GM12864 (cell line): ENCODE measurements at regions not wholly inside any gene's neighbourhood (a gene's known extent, or its start where the extent isn't known, plus 50 kb on each side); places are given as distances from the start of the nearest gene placed in this dataset.

Source experiments
- DNase-seq: peaks from one replicate; pipeline ENCODE4 v3.0.0-alpha.2; 2011; ENCODE audit warnings: low read depth
- H3K4me3 ChIP-seq: 2 replicates; pipeline ENCODE4 v1.5.1; 2011; ENCODE audit warnings: mild to moderate bottlenecking, low read depth, low read length, control low read depth
- CTCF ChIP-seq: IDR thresholded peaks from 2 replicates; pipeline ENCODE4 v1.5.1; 2011; ENCODE audit warnings: low read depth, mild to moderate bottlenecking, moderate library complexity, low read length, control low read depth, inconsistent platforms; ENCODE audit errors: missing control alignments

GRCh38 chrX:81996166-81996565 lies 794.3 kb downstream of the SH3BGRL start:
- H3K4me3 ChIP-seq, result no peak overlapping the region
- TF ChIP-seq CTCF, result no peak
- no peak for DNase-seq

- no peak for DNase-seq
- no peak for TF ChIP-seq CTCF
- no peak overlapping the region for H3K4me3 ChIP-seq
Measured at GRCh38 chrX:82029571-82030218, 827.8 kb downstream of the SH3BGRL start.

DNA sequence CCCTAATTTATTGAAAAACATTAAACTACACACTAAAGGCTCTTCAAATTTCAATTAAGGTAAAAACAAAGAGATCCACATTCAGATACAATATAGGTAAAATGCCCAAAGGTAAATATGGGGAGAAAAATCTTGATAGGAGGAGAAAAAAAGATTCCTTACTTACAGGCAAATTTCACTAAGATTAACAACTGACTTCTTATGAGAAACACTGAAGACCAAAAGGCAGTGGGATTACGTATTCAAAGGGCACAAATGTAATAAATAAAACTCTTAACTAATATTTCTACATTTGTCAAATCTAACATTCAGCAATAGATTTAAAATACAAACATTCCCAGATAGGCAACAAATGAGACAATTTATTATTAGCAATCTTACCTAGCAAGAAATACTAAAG lies 829.3 kb downstream of the SH3BGRL start:
- no peak for DNase-seq
- H3K4me3 ChIP-seq, result no peak overlapping the region
- TF ChIP-seq CTCF, result no peak

DNA sequence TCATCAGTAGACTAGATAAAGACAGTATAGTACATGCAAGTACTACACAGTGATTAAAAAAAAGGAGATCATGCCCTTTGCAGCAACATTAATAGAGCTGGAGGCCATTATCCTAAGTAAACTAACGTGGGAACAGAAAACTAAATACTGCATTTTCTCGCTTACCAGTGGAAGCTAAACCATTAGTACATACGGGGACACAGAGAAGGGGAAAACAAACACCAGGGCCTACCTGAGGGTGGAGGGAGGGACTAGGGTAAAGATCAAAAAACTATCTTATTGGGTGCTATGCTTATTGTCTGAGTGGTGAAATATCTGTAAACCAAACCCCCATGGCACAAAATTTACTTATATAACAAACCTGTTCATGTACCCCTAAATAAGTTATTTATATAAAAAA lies 836.9 kb downstream of the SH3BGRL start:
- no peak for DNase-seq
- TF ChIP-seq CTCF, result no peak

DNA sequence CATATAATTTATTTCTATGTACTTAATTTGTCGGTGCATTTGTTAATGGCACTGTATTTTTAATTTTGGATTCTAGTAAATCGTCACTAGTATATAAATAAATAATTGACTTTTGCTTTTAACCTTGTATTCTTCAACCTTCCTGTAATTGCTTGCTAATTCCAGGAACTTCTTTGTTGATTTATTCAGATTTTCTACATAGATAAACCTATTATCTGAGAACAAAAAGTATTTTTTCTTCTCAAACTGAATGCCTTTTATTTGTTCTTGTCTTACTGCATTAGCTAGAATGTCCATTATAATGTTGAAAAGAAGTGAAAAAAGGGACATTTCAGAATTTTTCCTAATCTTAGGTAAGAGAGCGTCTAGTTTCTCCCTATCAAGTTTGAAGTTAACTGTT lies 839.1 kb downstream of the SH3BGRL start:
- no peak for DNase-seq
- TF ChIP-seq CTCF, result no peak

More for the DNA sequence above, 836.9 kb downstream of the SH3BGRL start:
- H3K4me3 ChIP-seq, result no peak overlapping the region

DNA sequence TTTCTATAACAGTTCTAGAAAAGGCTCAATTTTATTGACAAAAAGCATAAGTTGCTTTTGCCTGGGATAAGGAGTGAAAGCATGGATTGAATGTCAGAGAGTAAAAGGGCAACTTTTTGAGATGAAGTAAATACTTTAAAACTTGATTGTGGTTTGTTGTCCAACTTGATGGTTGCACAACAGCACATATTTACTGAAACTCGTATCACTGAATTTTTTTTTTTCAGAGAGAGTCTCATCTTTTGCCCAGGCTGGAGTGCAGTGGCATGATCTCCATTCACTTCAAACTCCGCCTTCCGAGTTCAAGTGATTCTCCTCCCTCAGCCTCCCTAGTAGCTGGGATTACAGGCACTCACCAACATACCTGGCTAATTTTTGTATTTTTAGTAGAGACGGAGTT lies 856.8 kb downstream of the SH3BGRL start:
- H3K4me3 ChIP-seq, result no peak overlapping the region
- TF ChIP-seq CTCF, result no peak
- DNase-seq, result no peak

More for the DNA sequence above, 839.1 kb downstream of the SH3BGRL start:
- no peak overlapping the region for H3K4me3 ChIP-seq

DNA sequence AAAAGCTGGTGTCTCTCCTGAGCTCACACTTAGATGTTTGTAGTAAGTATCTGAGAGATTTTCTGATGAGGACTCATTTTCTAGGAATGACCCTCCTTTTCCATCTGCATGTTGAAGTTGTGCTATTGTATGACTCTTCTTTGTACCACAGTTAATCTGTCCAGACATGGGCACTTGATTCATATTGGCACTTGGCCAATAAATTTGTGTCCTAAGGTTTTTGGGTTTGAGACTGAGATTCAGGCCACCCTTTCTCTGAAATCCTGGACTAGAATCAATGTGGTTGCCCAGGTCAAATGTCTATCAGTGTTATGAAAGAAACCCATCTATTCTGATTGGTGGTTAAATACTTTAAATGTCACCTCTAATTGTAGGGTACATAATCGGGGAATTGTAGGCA lies 869.0 kb downstream of the SH3BGRL start:
- no peak for DNase-seq
- no peak for TF ChIP-seq CTCF
- H3K4me3 ChIP-seq, result no peak overlapping the region
